DOHH2 (cell line): ENCODE measurements at regions not wholly inside any gene's neighbourhood (a gene's known extent, or its start where the extent isn't known, plus 50 kb on each side); places are given as distances from the start of the nearest gene placed in this dataset.

Experiments
- H3F3A ChIP-seq: fragments of 200-600 bp; sonication (generic), shearing (Covaris generic); 2 replicates; pipeline ENCODE4 v1.6.0; 2016; ENCODE audit warnings: antibody characterized with exemption, mild to moderate bottlenecking; ENCODE audit not compliant: control insufficient read depth, insufficient read depth
- H3K27ac ChIP-seq: fragments of 200-600 bp; sonication (generic); 2 replicates; pipeline ENCODE4 v1.5.1; 2014; ENCODE audit warnings: low read depth, mild to moderate bottlenecking, low read length, moderate library complexity
- H3K27me3 ChIP-seq: fragments of 200-600 bp; sonication (generic); 2 replicates; pipeline ENCODE4 v1.6.1; 2014; ENCODE audit warnings: mild to moderate bottlenecking, low read length, mixed read lengths; ENCODE audit not compliant: control insufficient read depth
- H3K36me3 ChIP-seq: fragments of 200-600 bp; sonication (generic); 2 replicates; pipeline ENCODE4 v1.6.1; 2014; ENCODE audit warnings: mild to moderate bottlenecking, low read length, moderate library complexity, mixed read lengths; ENCODE audit not compliant: control insufficient read depth
- H3K4me1 ChIP-seq: fragments of 200-600 bp; sonication (generic); 2 replicates; pipeline ENCODE4 v1.6.1; 2014; ENCODE audit warnings: mild to moderate bottlenecking, low read length, mixed read lengths; ENCODE audit not compliant: control insufficient read depth
- H3K4me2 ChIP-seq: fragments of 200-600 bp; sonication (generic); 2 replicates; pipeline ENCODE4 v1.6.0; 2014; ENCODE audit warnings: mild to moderate bottlenecking, low read length, moderate library complexity
- H3K4me3 ChIP-seq: fragments of 200-600 bp; sonication (generic); 2 replicates; pipeline ENCODE4 v1.5.1; 2014; ENCODE audit warnings: mild to moderate bottlenecking, low read length, mixed read lengths
- H3K79me2 ChIP-seq: fragments of 200-600 bp; sonication (generic); 2 replicates; pipeline ENCODE4 v1.6.1; 2014; ENCODE audit warnings: mild to moderate bottlenecking, low read length, mixed read lengths; ENCODE audit not compliant: control insufficient read depth
- H3K9me2 ChIP-seq: fragments of 200-600 bp; sonication (generic); replicated peaks from 2 replicates; pipeline ENCODE4 v1.6.1; 2014; ENCODE audit warnings: mild to moderate bottlenecking, low read length, mixed read lengths; ENCODE audit not compliant: control insufficient read depth
- H3K9me3 ChIP-seq: fragments of 200-600 bp; sonication (generic); 2 replicates; pipeline ENCODE4 v1.6.1; 2014; ENCODE audit warnings: antibody characterized with exemption, low read length, mixed read lengths; ENCODE audit not compliant: control insufficient read depth, insufficient read depth
- H4K20me1 ChIP-seq: fragments of 200-600 bp; sonication (generic); 2 replicates; pipeline ENCODE4 v1.6.0; 2014; ENCODE audit warnings: low read depth, mild to moderate bottlenecking, antibody characterized with exemption, low read length, moderate library complexity; ENCODE audit not compliant: control insufficient read depth, insufficient read depth
- EZH2phosphoT487 ChIP-seq: fragments of 200-600 bp; sonication (generic); IDR thresholded peaks from 2 replicates; pipeline ENCODE4 v1.6.1; 2017; ENCODE audit warnings: borderline replicate concordance, mild to moderate bottlenecking, antibody characterized with exemption, low read length, moderate library complexity, mixed read lengths
- TF ChIP-seq, protein P1 (sequence below): fragments of 200-600 bp; sonication (generic); IDR thresholded peaks from one replicate; pipeline ENCODE4 v1.5.1; 2014; ENCODE audit warnings: antibody characterized with exemption, mild to moderate bottlenecking, low read depth, low read length; ENCODE audit not compliant: poor library complexity, severe bottlenecking

DNA sequence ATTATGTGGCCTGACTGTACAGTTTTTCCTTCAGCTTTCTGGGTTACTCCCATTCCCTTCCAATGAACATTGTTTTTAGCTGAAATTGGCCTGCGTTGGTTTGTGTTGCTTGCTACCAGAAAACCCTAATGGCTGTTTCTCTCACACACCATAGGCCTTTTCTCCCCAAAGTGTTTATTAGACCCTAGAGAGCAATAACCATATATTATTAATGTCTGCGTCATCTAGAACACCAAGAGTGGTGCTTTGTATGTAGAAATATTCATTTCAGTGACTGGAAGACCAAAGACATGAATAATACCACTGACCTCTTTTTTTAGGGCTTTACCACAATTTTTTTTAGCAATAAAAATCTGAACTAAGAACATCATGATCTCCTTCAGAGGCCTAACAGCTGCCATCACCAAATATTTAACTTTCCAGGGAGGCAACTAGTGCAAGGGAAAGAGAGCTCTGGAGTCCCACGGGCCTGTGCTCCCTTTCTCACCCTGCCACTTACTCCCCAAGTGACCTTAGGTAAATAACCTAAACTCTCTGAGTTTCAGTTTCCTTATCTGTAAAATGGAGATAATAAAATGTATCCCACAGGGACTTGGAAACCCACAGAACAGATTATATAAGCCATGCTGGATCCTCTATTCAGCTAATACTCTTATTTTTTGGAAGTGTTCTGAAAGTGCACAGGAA lies 201.9 kb upstream of the ISL1 start:
- Histone ChIP-seq H3K9me2 (no peaks in the 10 kb centered on the region), H3K9me3 (no peaks in the 10 kb centered on the region), H3K27ac (no peak overlapping the region)

DNA sequence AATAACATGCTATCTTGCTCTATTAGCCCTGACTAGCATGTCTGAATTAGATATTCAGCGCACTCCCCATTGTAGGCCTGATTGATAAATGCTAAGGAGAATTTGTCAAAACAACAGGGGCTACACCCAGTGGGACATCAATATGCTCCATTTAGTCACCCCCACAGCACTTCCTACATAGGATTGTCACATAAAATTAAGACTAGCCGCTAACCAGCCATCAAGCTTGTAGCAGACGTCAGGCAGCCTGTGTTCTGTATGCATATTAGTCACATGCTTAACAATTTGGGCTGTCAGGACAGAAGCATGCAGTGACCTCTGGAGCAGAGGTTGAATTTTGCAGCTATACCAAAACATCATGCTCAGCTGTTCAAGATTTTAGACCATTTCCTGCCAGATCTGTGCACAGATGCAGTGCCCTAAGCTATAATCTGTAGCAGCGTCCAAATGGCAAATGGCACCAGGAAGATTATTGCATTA lies 197.4 kb upstream of the ISL1 start:
- TF ChIP-seq, protein P1, sequence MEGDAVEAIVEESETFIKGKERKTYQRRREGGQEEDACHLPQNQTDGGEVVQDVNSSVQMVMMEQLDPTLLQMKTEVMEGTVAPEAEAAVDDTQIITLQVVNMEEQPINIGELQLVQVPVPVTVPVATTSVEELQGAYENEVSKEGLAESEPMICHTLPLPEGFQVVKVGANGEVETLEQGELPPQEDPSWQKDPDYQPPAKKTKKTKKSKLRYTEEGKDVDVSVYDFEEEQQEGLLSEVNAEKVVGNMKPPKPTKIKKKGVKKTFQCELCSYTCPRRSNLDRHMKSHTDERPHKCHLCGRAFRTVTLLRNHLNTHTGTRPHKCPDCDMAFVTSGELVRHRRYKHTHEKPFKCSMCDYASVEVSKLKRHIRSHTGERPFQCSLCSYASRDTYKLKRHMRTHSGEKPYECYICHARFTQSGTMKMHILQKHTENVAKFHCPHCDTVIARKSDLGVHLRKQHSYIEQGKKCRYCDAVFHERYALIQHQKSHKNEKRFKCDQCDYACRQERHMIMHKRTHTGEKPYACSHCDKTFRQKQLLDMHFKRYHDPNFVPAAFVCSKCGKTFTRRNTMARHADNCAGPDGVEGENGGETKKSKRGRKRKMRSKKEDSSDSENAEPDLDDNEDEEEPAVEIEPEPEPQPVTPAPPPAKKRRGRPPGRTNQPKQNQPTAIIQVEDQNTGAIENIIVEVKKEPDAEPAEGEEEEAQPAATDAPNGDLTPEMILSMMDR: no peak
- no peak for TF ChIP-seq EZH2phosphoT487
- no peak overlapping the region for H3K4me2 ChIP-seq
- no peaks in the 10 kb centered on the region for H3F3A ChIP-seq
- H3K4me3 ChIP-seq: no peak overlapping the region
- H3K9me2 ChIP-seq: no peaks in the 10 kb centered on the region
- no peaks in the 10 kb centered on the region for H3K9me3 ChIP-seq
- no peaks in the 10 kb centered on the region for H3K4me1 ChIP-seq
- H3K27me3 ChIP-seq: no peaks in the 10 kb centered on the region
- no peaks in the 10 kb centered on the region for H3K79me2 ChIP-seq
- H3K27ac ChIP-seq: no peak overlapping the region
- H3K36me3 ChIP-seq: no peaks in the 10 kb centered on the region
- H4K20me1 ChIP-seq: no peaks in the 10 kb centered on the region

More for the DNA sequence above, 201.9 kb upstream of the ISL1 start:
- Histone ChIP-seq H3K4me1 (no peaks in the 10 kb centered on the region), H3K27me3 (no peaks in the 10 kb centered on the region), H3K4me3 (no peak overlapping the region), H3K79me2 (no peaks in the 10 kb centered on the region), H3F3A (no peaks in the 10 kb centered on the region), H3K4me2 (no peak overlapping the region), H4K20me1 (no peaks in the 10 kb centered on the region), H3K36me3 (no peaks in the 10 kb centered on the region)
- TF ChIP-seq, protein P1: no peak
- TF ChIP-seq EZH2phosphoT487: no peak

DNA sequence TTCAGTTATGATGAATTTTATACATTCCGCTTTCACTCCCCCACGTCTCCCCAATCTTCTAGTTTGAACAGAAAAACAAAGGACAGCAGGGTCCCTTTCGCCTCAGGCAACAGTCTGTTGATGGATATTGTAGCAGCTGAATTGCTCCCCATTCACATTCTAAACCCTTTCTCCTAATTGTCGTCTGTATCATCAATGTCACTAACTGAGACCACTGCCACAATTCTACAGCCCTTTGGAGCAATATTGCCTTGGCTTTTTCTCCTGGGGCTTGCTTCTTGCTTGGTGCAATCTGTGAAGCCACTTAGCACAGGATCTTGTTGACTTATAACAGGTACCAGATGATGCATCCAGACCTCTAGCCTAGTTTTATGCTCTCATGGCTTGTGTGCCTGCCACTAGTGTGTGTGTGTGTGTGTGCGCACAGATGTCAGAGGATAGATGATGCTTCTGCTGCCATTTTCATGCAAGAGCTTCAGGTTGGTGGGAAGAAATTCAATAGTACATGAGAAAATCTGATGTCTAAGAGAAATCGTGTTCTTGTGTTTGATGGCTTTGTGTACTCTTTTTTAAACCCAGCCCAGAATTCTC lies 195.2 kb upstream of the ISL1 start:
- Histone ChIP-seq H3K9me2 (no peaks in the 10 kb centered on the region), H3K4me3 (no peak overlapping the region), H3K4me1 (no peaks in the 10 kb centered on the region), H3K27me3 (no peaks in the 10 kb centered on the region), H3K36me3 (no peaks in the 10 kb centered on the region), H3K4me2 (no peak overlapping the region), H4K20me1 (no peaks in the 10 kb centered on the region), H3K27ac (no peak overlapping the region), H3K79me2 (no peaks in the 10 kb centered on the region), H3K9me3 (no peaks in the 10 kb centered on the region), H3F3A (no peaks in the 10 kb centered on the region)
- TF ChIP-seq, protein P1: no peak
- no peak for TF ChIP-seq EZH2phosphoT487
